IMR-90 (cell line): ENCODE measurements at regions not wholly inside any gene's neighbourhood (a gene's known extent, or its start where the extent isn't known, plus 50 kb on each side); places are given as distances from the start of the nearest gene placed in this dataset.

Experiments
- ATAC-seq: fragments of 200-7000 bp; cut with Tn5 transposase; 2 replicates; pipeline ENCODE4 v1.9.1; 2020; ENCODE audit warnings: low read depth, mild to moderate bottlenecking, moderate library complexity
- BruUV-seq: library from RNA; stranded (reverse); fragments of 400-500 nt; replicated peaks from 2 replicates; lab custom pipeline; 2021; lab: Mats Ljungman, UMichigan
- CTCF ChIA-PET: fragments of 300-600 bp; formaldehyde crosslinking; extraction: SDS; loops from one replicate; lab custom pipeline; 2021; ENCODE audit warnings: antibody characterized with exemption; lab: Yijun Ruan, JAX
- POLR2A ChIA-PET: fragments of 300-600 bp; sonication (Branson Sonifier 250); formaldehyde crosslinking; loops from one replicate; lab custom pipeline; 2022; ENCODE audit warnings: antibody characterized with exemption; ENCODE audit not compliant: unreplicated experiment; lab: Charles Lee
- DNase-seq: peaks from one replicate; pipeline ENCODE4 v3.0.0; 2013
- H2AFZ ChIP-seq: replicated peaks from 2 replicates; pipeline ENCODE3; 2013; ENCODE audit warnings: low read length, mild to moderate bottlenecking; ENCODE audit not compliant: poor library complexity
- H2AK5ac ChIP-seq: 2 replicates; pipeline ENCODE4 v1.6.1; 2013; ENCODE audit warnings: low read depth, low read length, inconsistent platforms
- H2AK9ac ChIP-seq: replicated peaks from 2 replicates; pipeline ENCODE3; 2013; ENCODE audit warnings: mild to moderate bottlenecking, low read depth, low read length, moderate library complexity; ENCODE audit not compliant: poor library complexity
- H2BK120ac ChIP-seq: 2 replicates; pipeline ENCODE4 v1.6.1; 2013; ENCODE audit warnings: low read depth, low read length, inconsistent platforms
- H2BK15ac ChIP-seq: 3 replicates; pipeline ENCODE4 v1.6.1; 2013; ENCODE audit warnings: low read depth, low read length, inconsistent platforms
- H2BK20ac ChIP-seq: 2 replicates; pipeline ENCODE4 v1.6.1; 2013; ENCODE audit warnings: low read depth, mild to moderate bottlenecking, inconsistent platforms, low read length, moderate library complexity
- H2BK5ac ChIP-seq: 2 replicates; pipeline ENCODE4 v1.6.1; 2013; ENCODE audit warnings: mild to moderate bottlenecking, low read depth, low read length, inconsistent platforms; ENCODE audit not compliant: poor library complexity, severe bottlenecking
- H3K14ac ChIP-seq: replicated peaks from 2 replicates; pipeline ENCODE4 v1.6.1; 2013; ENCODE audit warnings: low read depth, low read length, inconsistent platforms
- H3K18ac ChIP-seq: 2 replicates; pipeline ENCODE4 v1.6.1; 2013; ENCODE audit warnings: low read depth, low read length, control low read depth
- H3K23ac ChIP-seq: 2 replicates; pipeline ENCODE4 v1.6.1; 2013; ENCODE audit warnings: low read depth, low read length, inconsistent platforms
- H3K27ac ChIP-seq: 2 replicates; pipeline ENCODE4 v1.5.1; 2013; ENCODE audit warnings: mild to moderate bottlenecking, control low read depth, low read length; ENCODE audit not compliant: insufficient read depth
- H3K27me3 ChIP-seq: 2 replicates; pipeline ENCODE4 v1.6.1; 2013; ENCODE audit warnings: low read length; ENCODE audit not compliant: control insufficient read depth, insufficient read depth
- H3K36me3 ChIP-seq: 2 replicates; pipeline ENCODE4 v1.6.1; 2013; ENCODE audit warnings: low read length, mixed read lengths; ENCODE audit not compliant: control insufficient read depth, insufficient read depth
- H3K4ac ChIP-seq: 2 replicates; pipeline ENCODE4 v1.6.1; 2013; ENCODE audit warnings: low read depth, low read length, inconsistent platforms
- H3K4me1 ChIP-seq: 2 replicates; pipeline ENCODE4 v1.6.1; 2013; ENCODE audit warnings: low read length, mixed read lengths; ENCODE audit not compliant: control insufficient read depth, insufficient read depth
- H3K4me2 ChIP-seq: 2 replicates; pipeline ENCODE4 v1.6.1; 2013; ENCODE audit warnings: low read depth, mild to moderate bottlenecking, control low read depth, low read length, moderate library complexity
- H3K4me3 ChIP-seq: 2 replicates; pipeline ENCODE4 v1.5.1; 2013; ENCODE audit warnings: low read depth, mild to moderate bottlenecking, control low read depth, low read length, moderate library complexity; ENCODE audit not compliant: insufficient read depth
- H3K56ac ChIP-seq: 2 replicates; pipeline ENCODE4 v1.6.1; 2013; ENCODE audit warnings: low read length, inconsistent platforms; ENCODE audit not compliant: insufficient read depth; ENCODE audit errors: extremely low read depth
- H3K79me1 ChIP-seq, 2 experiments: 2 replicates each; pipeline ENCODE4 v1.6.1; 2013; ENCODE audit warnings: low read length in 2 of 2, inconsistent platforms in 1 of 2, low read depth in 1 of 2
- H3K9ac ChIP-seq: 2 replicates; pipeline ENCODE4 v1.6.1; 2013; ENCODE audit warnings: low read depth, low read length, control low read depth
- H3K9me1 ChIP-seq: 2 replicates; pipeline ENCODE4 v1.6.1; 2013; ENCODE audit warnings: low read length, inconsistent platforms; ENCODE audit not compliant: insufficient read depth
- H3K9me3 ChIP-seq: 2 replicates; pipeline ENCODE4 v1.6.1; 2013; ENCODE audit warnings: low read length; ENCODE audit not compliant: control insufficient read depth, insufficient read depth
- H4K20me1 ChIP-seq: 2 replicates; pipeline ENCODE4 v1.6.1; 2013; ENCODE audit warnings: low read length, inconsistent platforms; ENCODE audit not compliant: insufficient read depth
- H4K5ac ChIP-seq: 2 replicates; pipeline ENCODE4 v1.6.1; 2013; ENCODE audit warnings: mild to moderate bottlenecking, low read depth, low read length, control low read depth
- H4K8ac ChIP-seq, 2 experiments: 2 replicates each; pipeline ENCODE4 v1.6.1; 2013; ENCODE audit warnings: low read depth in 2 of 2, low read length in 2 of 2, control low read depth in 1 of 2, inconsistent platforms in 1 of 2
- H4K91ac ChIP-seq: 2 replicates; pipeline ENCODE4 v1.6.1; 2013; ENCODE audit warnings: low read depth, low read length, inconsistent platforms; ENCODE audit not compliant: insufficient read depth
- BHLHE40 ChIP-seq: fragments of 150-350 bp; IDR thresholded peaks from 2 replicates; pipeline ENCODE4 v1.6.1; 2016; ENCODE audit warnings: mild to moderate bottlenecking, low read depth, low read length
- CEBPB ChIP-seq: IDR thresholded peaks from 2 replicates; pipeline ENCODE4 v1.6.1; 2012; ENCODE audit warnings: low read depth, low read length, improper control_type of control experiment
- CHD1 ChIP-seq: IDR thresholded peaks from 2 replicates; pipeline ENCODE4 v1.6.1; 2012; ENCODE audit warnings: low read depth, low read length, improper control_type of control experiment
- FOS ChIP-seq: fragments of 150-350 bp; IDR thresholded peaks from 2 replicates; pipeline ENCODE4 v1.6.1; 2016; ENCODE audit warnings: low read depth, low read length
- MAFK ChIP-seq: IDR thresholded peaks from 2 replicates; pipeline ENCODE4 v1.6.1; 2012; ENCODE audit warnings: low read depth, low read length, improper control_type of control experiment
- MAZ ChIP-seq: IDR thresholded peaks from 2 replicates; pipeline ENCODE4 v1.6.1; 2012; ENCODE audit warnings: low read depth, mild to moderate bottlenecking, low read length, improper control_type of control experiment, moderate library complexity, borderline replicate concordance
- MXI1 ChIP-seq: IDR thresholded peaks from 2 replicates; pipeline ENCODE4 v1.6.1; 2012; ENCODE audit warnings: low read depth, mild to moderate bottlenecking, low read length, moderate library complexity, borderline replicate concordance
- NFE2L2 ChIP-seq: fragments of 150-350 bp; IDR thresholded peaks from 2 replicates; pipeline ENCODE4 v1.6.1; 2016; ENCODE audit warnings: low read depth, mild to moderate bottlenecking, low read length
- POLR2A ChIP-seq: IDR thresholded peaks from 2 replicates; pipeline ENCODE4 v1.6.1; 2012; ENCODE audit warnings: mild to moderate bottlenecking, low read depth, low read length
- RAD21 ChIP-seq: IDR thresholded peaks from 2 replicates; pipeline ENCODE4 v1.6.1; 2012; ENCODE audit warnings: low read length, improper control_type of control experiment
- RCOR1 ChIP-seq: IDR thresholded peaks from 2 replicates; pipeline ENCODE4 v1.6.1; 2012; ENCODE audit warnings: mild to moderate bottlenecking, low read length, improper control_type of control experiment; ENCODE audit not compliant: insufficient replicate concordance
- RFX5 ChIP-seq: IDR thresholded peaks from 2 replicates; pipeline ENCODE4 v1.8.0; 2012; ENCODE audit warnings: low read depth, mild to moderate bottlenecking, low read length, moderate library complexity
- SMC3 ChIP-seq: fragments of 150-350 bp; IDR thresholded peaks from 2 replicates; pipeline ENCODE4 v1.6.1; 2016; ENCODE audit warnings: low read depth, mild to moderate bottlenecking, antibody characterized with exemption, low read length, moderate library complexity
- WGBS, 2 experiments: methylation state at CpG; one replicate each; pipeline versions ENCODE4 v1.1.5 to v1.1.7; 2013; ENCODE audit warnings: missing lambda C conversion rate in 2 of 2; ENCODE audit not compliant: insufficient read length in 1 of 2; ENCODE audit errors: extremely low coverage in 2 of 2; 5-methylcytosine and 5-hydroxymethylcytosine counted together
- dilution Hi-C: fragments of 300-500 bp; cut with HindIII; formaldehyde crosslinking; loops from one replicate; pipeline ENCODE4 v1.14.3; 2018; ENCODE audit warnings: low sequenced_read_pairs; ENCODE audit not compliant: unreplicated experiment
- in situ Hi-C: fragments of 300-500 bp; cut with MboI; formaldehyde crosslinking; loops from 3 replicates; pipeline ENCODE4 v1.14.3; 2019; ENCODE audit warnings: low sequenced_read_pairs, inconsistent platforms, mixed read lengths
- intact Hi-C: fragments of 100-400 bp; cut with micrococcal nuclease; formaldehyde crosslinking; loops from 2 replicates; pipeline ENCODE4 v1.10.0; 2022
- TF ChIP-seq, protein P1 (sequence below): conservative IDR thresholded peaks from 2 replicates; pipeline ENCODE4 v1.5.1; 2012; ENCODE audit warnings: mild to moderate bottlenecking, low read depth, low read length, improper control_type of control experiment
- TF ChIP-seq, protein P2 (sequence below): fragments of 150-350 bp; IDR thresholded peaks from 2 replicates; pipeline ENCODE4 v1.6.1; 2016; ENCODE audit warnings: low read depth, mild to moderate bottlenecking, low read length, moderate library complexity, borderline replicate concordance
- TF ChIP-seq, protein P3 (sequence below): fragments of 150-350 bp; IDR thresholded peaks from 2 replicates; pipeline ENCODE4 v1.6.1; 2017; ENCODE audit warnings: mild to moderate bottlenecking, antibody characterized with exemption, low read length, low read depth

GRCh38 chr2:234715671-234716250 is 218.9 kb upstream of the ARL4C start:
- Histone ChIP-seq H2AFZ (no peak overlapping the region), H2BK20ac (no peak overlapping the region), H2BK5ac (no peak overlapping the region), H3K9ac (no peak overlapping the region), H3K4me1 (peaks cover 6% of the 10 kb centered on the region), H4K5ac (no peak overlapping the region), H3K27me3 (no peaks in the 10 kb centered on the region), H2AK5ac (no peak overlapping the region), H3K14ac (no peak overlapping the region), H3K4me2 (no peak overlapping the region), H4K8ac (no peak overlapping the region), H3K27ac (no peak overlapping the region), H3K79me1 (no peaks in the 10 kb centered on the region), H4K20me1 (no peaks in the 10 kb centered on the region), H3K18ac (no peak overlapping the region), H3K56ac (no peak overlapping the region), H2BK15ac (no peak overlapping the region), H2BK120ac (no peak overlapping the region; the same call in 1 of the 2 replicates), H3K36me3 (no peaks in the 10 kb centered on the region), H3K9me3 (no peaks in the 10 kb centered on the region), H4K91ac (no peak overlapping the region), H3K9me1 (peaks cover 6% of the 10 kb centered on the region; the same call in 1 of the 2 replicates), H3K4ac (peak overlapping the region; percentile 1; the same call in 1 of the 2 replicates), H3K23ac (no peak overlapping the region), H3K4me3 (no peak overlapping the region), H2AK9ac (no peak overlapping the region)
- in situ Hi-C loops (no loop called here), dilution Hi-C loops (no loop called here), intact Hi-C loops (no loop called here)
- no peak for ATAC-seq
- TF ChIP-seq BHLHE40, result no peak
- no peak for TF ChIP-seq NFE2L2
- no peak for TF ChIP-seq RCOR1
- TF ChIP-seq RAD21, result no peak
- TF ChIP-seq FOS, result no peak
- no peak for TF ChIP-seq POLR2A
- no peak for TF ChIP-seq CEBPB
- TF ChIP-seq CHD1, result no peak
- TF ChIP-seq, protein P1, sequence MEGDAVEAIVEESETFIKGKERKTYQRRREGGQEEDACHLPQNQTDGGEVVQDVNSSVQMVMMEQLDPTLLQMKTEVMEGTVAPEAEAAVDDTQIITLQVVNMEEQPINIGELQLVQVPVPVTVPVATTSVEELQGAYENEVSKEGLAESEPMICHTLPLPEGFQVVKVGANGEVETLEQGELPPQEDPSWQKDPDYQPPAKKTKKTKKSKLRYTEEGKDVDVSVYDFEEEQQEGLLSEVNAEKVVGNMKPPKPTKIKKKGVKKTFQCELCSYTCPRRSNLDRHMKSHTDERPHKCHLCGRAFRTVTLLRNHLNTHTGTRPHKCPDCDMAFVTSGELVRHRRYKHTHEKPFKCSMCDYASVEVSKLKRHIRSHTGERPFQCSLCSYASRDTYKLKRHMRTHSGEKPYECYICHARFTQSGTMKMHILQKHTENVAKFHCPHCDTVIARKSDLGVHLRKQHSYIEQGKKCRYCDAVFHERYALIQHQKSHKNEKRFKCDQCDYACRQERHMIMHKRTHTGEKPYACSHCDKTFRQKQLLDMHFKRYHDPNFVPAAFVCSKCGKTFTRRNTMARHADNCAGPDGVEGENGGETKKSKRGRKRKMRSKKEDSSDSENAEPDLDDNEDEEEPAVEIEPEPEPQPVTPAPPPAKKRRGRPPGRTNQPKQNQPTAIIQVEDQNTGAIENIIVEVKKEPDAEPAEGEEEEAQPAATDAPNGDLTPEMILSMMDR, result no peak
- no peak for TF ChIP-seq MAFK
- TF ChIP-seq, protein P2, sequence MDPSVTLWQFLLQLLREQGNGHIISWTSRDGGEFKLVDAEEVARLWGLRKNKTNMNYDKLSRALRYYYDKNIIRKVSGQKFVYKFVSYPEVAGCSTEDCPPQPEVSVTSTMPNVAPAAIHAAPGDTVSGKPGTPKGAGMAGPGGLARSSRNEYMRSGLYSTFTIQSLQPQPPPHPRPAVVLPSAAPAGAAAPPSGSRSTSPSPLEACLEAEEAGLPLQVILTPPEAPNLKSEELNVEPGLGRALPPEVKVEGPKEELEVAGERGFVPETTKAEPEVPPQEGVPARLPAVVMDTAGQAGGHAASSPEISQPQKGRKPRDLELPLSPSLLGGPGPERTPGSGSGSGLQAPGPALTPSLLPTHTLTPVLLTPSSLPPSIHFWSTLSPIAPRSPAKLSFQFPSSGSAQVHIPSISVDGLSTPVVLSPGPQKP, result no peak
- TF ChIP-seq, protein P3, sequence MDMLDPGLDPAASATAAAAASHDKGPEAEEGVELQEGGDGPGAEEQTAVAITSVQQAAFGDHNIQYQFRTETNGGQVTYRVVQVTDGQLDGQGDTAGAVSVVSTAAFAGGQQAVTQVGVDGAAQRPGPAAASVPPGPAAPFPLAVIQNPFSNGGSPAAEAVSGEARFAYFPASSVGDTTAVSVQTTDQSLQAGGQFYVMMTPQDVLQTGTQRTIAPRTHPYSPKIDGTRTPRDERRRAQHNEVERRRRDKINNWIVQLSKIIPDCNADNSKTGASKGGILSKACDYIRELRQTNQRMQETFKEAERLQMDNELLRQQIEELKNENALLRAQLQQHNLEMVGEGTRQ, result no peak
- TF ChIP-seq RFX5, result no peak
- no peak for TF ChIP-seq SMC3
- TF ChIP-seq MXI1, result no peak
- TF ChIP-seq MAZ, result no peak
- CTCF ChIA-PET, result no interaction called here
- no peak for DNase-seq
- WGBS, 2 experiments, result 93% methylated on average over 3 of the region's 13 CpGs; no CpG with 5 or more reads in 1 of the 2 experiments
- POLR2A ChIA-PET, result no interaction called here
- no TSS peak for BruUV-seq
